ENCODE measurements at regions not wholly inside any gene's neighbourhood (a gene's known extent, or its start where the extent isn't known, plus 50 kb on each side); places are given as distances from the start of the nearest gene placed in this dataset.
"Not testable (repeated sequence)": the region's sequence is repeated elsewhere in the genome, so short reads cannot be mapped to it uniquely, and the experiment has no call there.

DNA sequence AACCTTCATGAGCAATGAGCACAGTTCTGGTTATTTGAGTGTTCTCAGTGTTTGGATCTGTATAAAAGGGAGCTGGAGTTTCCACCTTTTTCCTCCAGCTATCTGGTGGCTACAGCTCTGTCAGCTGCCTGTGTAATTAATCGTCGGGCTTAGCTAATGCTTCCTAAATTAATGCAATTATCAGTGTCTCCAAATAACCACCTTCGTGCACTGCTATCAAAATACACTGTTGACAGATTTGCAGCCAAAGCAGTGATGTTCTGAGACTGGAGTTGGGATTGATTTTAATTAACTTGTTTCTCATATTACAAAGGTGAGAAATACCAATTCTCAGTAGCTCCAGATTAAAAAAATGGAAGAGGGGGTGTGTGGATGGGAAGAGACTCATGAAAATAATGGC is 325.8 kb downstream of the CBLN1 start:
- WGBS, 2 donors, result 70 to 71% methylated on average over 3 of the region's 3 CpGs
- Histone ChIP-seq H3K4me1 (no peaks in the 10 kb centered on the region), H3K27me3 (no peaks in the 10 kb centered on the region), H3K36me3 (no peaks in the 10 kb centered on the region), H3K9me3 (no peaks in the 10 kb centered on the region), H3K27ac (no peak overlapping the region), H3K4me3 (no peak overlapping the region)
- DNase-seq, result no peak
- intact Hi-C loops (cut with DNase I), result no loop called here
- TF ChIP-seq, protein P1, sequence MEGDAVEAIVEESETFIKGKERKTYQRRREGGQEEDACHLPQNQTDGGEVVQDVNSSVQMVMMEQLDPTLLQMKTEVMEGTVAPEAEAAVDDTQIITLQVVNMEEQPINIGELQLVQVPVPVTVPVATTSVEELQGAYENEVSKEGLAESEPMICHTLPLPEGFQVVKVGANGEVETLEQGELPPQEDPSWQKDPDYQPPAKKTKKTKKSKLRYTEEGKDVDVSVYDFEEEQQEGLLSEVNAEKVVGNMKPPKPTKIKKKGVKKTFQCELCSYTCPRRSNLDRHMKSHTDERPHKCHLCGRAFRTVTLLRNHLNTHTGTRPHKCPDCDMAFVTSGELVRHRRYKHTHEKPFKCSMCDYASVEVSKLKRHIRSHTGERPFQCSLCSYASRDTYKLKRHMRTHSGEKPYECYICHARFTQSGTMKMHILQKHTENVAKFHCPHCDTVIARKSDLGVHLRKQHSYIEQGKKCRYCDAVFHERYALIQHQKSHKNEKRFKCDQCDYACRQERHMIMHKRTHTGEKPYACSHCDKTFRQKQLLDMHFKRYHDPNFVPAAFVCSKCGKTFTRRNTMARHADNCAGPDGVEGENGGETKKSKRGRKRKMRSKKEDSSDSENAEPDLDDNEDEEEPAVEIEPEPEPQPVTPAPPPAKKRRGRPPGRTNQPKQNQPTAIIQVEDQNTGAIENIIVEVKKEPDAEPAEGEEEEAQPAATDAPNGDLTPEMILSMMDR (IDR thresholded peaks at IDR 0.05), result no peak
- no peak for TF ChIP-seq POLR2A (IDR thresholded peaks at IDR 0.05)

DNA sequence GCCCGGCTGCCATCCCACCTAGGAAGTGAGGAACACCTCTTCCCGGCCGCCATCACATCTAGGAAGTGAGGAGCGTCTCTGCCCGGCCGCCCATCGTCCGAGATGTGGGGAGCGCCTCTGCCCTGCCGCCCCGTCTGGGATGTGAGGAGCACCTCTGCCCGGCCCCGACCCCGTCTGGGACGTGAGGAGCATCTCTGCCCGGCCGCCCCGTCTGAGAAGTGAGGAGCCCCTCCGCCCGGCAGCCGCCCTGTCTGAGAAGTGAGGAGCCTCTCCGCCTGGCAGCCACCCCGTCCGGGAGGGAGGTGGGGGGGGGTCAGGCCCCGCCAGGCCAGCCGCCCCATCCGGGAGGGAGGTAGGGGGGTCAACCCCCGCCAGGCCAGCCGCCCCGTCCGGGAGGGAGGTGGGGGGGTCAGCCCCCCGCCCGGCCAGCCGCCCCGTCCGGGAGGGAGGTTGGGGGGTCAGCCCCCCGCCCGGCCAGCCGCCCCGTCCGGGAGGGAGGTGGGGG is 330.0 kb downstream of the CBLN1 start:
- DNase-seq; H3K4me1 ChIP-seq; H3K27ac ChIP-seq; H3K4me3 ChIP-seq; H3K36me3 ChIP-seq; intact Hi-C loops (cut with DNase I); H3K9me3 ChIP-seq; H3K27me3 ChIP-seq: not testable (repeated sequence)
- no CpG with 5 or more reads among the region's 41 CpGs for WGBS, 2 donors

DNA sequence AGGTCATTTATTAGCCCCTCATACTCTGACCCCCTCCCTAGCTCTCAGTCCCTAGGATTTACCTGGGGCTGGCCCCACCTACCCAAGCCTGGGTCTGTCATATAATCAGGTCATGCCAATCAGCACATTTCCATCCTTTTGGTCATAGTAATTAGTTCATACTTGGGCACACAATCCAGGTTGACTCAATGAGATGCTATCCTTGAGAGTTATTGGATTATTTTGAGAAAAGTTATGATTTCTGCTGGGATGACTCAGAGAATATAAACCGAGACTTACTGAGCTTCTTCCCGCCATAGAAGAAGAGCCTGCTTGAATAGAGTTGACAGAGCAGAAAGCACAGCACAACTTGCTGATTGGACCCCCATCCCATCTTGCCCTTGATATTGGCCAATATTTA is 331.5 kb downstream of the CBLN1 start:
- TF ChIP-seq, protein P1 (IDR thresholded peaks at IDR 0.05), result no peak
- TF ChIP-seq POLR2A (IDR thresholded peaks at IDR 0.05), result no peak
- intact Hi-C loops (cut with DNase I), result no loop called here
- no peak for DNase-seq

DNA sequence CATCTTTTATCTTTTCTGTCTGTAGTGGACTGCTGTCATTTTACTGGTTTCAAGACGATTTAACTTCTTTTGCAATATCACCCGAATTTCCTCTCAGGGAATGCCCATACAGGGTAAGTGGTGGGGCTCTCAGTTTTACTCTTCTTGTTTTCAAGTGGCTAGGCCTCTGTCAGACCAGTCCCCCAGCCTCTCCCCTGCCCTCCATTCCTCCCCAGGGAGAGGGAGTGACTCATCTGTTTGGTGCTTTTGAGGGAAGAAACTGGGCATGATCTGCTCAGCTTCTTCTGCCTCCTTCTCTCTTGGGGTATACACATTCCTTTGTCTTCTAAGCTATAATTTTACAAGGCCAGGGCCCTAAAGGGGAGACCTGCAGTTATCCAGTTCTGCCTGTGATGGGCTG is 332.0 kb downstream of the CBLN1 start:
- H3K4me3 ChIP-seq, result no peak overlapping the region
- intact Hi-C loops (cut with DNase I), result no loop called here
- no peaks in the 10 kb centered on the region for H3K4me1 ChIP-seq
- no peaks in the 10 kb centered on the region for H3K9me3 ChIP-seq
- TF ChIP-seq, protein P1 (IDR thresholded peaks at IDR 0.05), result no peak
- TF ChIP-seq POLR2A (IDR thresholded peaks at IDR 0.05), result no peak
- no peak for DNase-seq
- 57 to 68% methylated on average over 2 of the region's 2 CpGs for WGBS, 2 donors
- H3K36me3 ChIP-seq, result no peaks in the 10 kb centered on the region
- H3K27me3 ChIP-seq, result no peaks in the 10 kb centered on the region
- H3K27ac ChIP-seq, result no peak overlapping the region

More for the DNA sequence above, 331.5 kb downstream of the CBLN1 start:
- WGBS, 2 donors, result 51% methylated on average over 2 of the region's 2 CpGs; no CpG with 5 or more reads in 1 of the 2 donors
- H3K27ac ChIP-seq, result no peak overlapping the region
- H3K4me1 ChIP-seq, result no peaks in the 10 kb centered on the region
- no peaks in the 10 kb centered on the region for H3K36me3 ChIP-seq
- no peaks in the 10 kb centered on the region for H3K27me3 ChIP-seq
- H3K4me3 ChIP-seq, result no peak overlapping the region
- H3K9me3 ChIP-seq, result no peaks in the 10 kb centered on the region

DNA sequence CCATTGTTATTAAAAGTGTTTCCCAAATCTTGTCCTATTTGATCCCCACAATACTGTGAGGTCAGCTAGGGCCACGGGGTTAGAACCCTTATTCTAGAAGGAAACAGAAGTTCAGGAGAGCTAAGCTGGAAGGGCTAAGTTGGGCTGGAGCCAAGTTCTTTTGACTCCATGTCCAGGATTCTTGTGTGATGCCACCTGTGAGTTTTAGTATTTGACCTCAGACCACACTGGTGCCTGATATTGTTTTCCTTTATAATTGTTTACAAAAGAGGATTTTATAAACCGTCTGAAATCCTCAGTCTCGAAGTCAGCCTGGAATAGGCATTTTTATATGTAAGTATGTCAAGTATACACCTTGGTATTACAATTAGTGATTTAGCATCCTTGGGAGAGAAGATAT is 332.7 kb downstream of the CBLN1 start:
- Histone ChIP-seq H3K4me3 (no peak overlapping the region), H3K27ac (no peak overlapping the region), H3K27me3 (no peaks in the 10 kb centered on the region), H3K4me1 (no peaks in the 10 kb centered on the region), H3K9me3 (no peaks in the 10 kb centered on the region), H3K36me3 (no peaks in the 10 kb centered on the region)
- intact Hi-C loops (cut with DNase I), result no loop called here
- 57 to 63% methylated on average over 3 of the region's 3 CpGs for WGBS, 2 donors
- DNase-seq, result no peak
- TF ChIP-seq, protein P1 (IDR thresholded peaks at IDR 0.05), result no peak
- no peak for TF ChIP-seq POLR2A (IDR thresholded peaks at IDR 0.05)

DNA sequence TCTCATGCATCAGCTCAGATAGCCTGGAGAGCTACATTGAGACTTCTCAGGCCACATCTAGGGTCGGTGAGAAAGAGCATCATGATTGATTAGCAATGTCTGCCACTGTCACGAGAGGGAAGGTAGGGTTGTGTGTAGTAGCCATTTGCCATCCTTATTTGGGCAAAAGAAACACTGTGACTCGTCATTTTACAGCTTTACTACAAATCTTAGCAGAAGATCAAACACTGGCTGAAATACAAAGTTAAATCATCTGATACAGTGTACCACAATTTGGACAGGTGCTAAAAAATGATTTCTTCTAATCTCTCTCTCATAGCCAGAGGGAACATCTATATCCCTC is 334.3 kb downstream of the CBLN1 start:
- no peaks in the 10 kb centered on the region for H3K4me1 ChIP-seq
- 12 to 36% methylated on average over 3 of the region's 3 CpGs for WGBS, 2 donors
- H3K27me3 ChIP-seq, result no peaks in the 10 kb centered on the region
- no peaks in the 10 kb centered on the region for H3K36me3 ChIP-seq
- intact Hi-C loops (cut with DNase I), result no loop called here
- H3K4me3 ChIP-seq, result no peak overlapping the region
- H3K27ac ChIP-seq, result no peak overlapping the region
- TF ChIP-seq, protein P1 (IDR thresholded peaks at IDR 0.05), result no peak
- no peak for TF ChIP-seq POLR2A (IDR thresholded peaks at IDR 0.05)
- DNase-seq, result no peak
- no peaks in the 10 kb centered on the region for H3K9me3 ChIP-seq

Measured in esophagus squamous epithelium (tissue), 5 donors.